ENCODE measurements at regions not wholly inside any gene's neighbourhood (a gene's known extent, or its start where the extent isn't known, plus 50 kb on each side); places are given as distances from the start of the nearest gene placed in this dataset.

- no peak overlapping the region for H3K4me3 ChIP-seq (replicated peaks; ENCODE audit: low read depth, low read length)
- H3K36me3 ChIP-seq (ENCODE audit: control insufficient read depth, insufficient read depth, low read length) = no peaks in the 10 kb centered on the region
- no peaks in the 10 kb centered on the region for H3K27me3 ChIP-seq (replicated peaks; ENCODE audit: control insufficient read depth, insufficient read depth, low read length)
- no peak for DNase-seq (ENCODE audit: extremely low read depth, insufficient read length)
- no peak for TF ChIP-seq CTCF (IDR thresholded peaks at IDR 0.05; ENCODE audit: insufficient read depth, low read length, poor library complexity, severe bottlenecking)
Observed at GRCh38 chr7:84362828-84363227, 168.2 kb upstream of the SEMA3A start.

GRCh38 chr7:84362360-84362759 lies 167.8 kb upstream of the SEMA3A start:
- DNase-seq (ENCODE audit: extremely low read depth, insufficient read length) = no peak
- Histone ChIP-seq H3K27me3 (replicated peaks; ENCODE audit: control insufficient read depth, insufficient read depth, low read length) (no peaks in the 10 kb centered on the region), H3K36me3 (ENCODE audit: control insufficient read depth, insufficient read depth, low read length) (no peaks in the 10 kb centered on the region), H3K4me3 (replicated peaks; ENCODE audit: low read depth, low read length) (no peak overlapping the region)
- TF ChIP-seq CTCF (IDR thresholded peaks at IDR 0.05; ENCODE audit: insufficient read depth, low read length, poor library complexity, severe bottlenecking) = no peak

GRCh38 chr7:84354866-84355265 lies 160.3 kb upstream of the SEMA3A start:
- TF ChIP-seq CTCF (IDR thresholded peaks at IDR 0.05; ENCODE audit: insufficient read depth, low read length, poor library complexity, severe bottlenecking) = no peak
- Histone ChIP-seq H3K36me3 (ENCODE audit: control insufficient read depth, insufficient read depth, low read length) (no peaks in the 10 kb centered on the region), H3K4me3 (replicated peaks; ENCODE audit: low read depth, low read length) (no peak overlapping the region), H3K27me3 (replicated peaks; ENCODE audit: control insufficient read depth, insufficient read depth, low read length) (no peaks in the 10 kb centered on the region)
- DNase-seq (ENCODE audit: extremely low read depth, insufficient read length) = no peak

- no peaks in the 10 kb centered on the region for H3K27me3 ChIP-seq (replicated peaks; ENCODE audit: control insufficient read depth, insufficient read depth, low read length)
- no peak for TF ChIP-seq CTCF (IDR thresholded peaks at IDR 0.05; ENCODE audit: insufficient read depth, low read length, poor library complexity, severe bottlenecking)
- DNase-seq (ENCODE audit: extremely low read depth, insufficient read length) = no peak
- H3K36me3 ChIP-seq (ENCODE audit: control insufficient read depth, insufficient read depth, low read length) = no peaks in the 10 kb centered on the region
- H3K4me3 ChIP-seq (replicated peaks; ENCODE audit: low read depth, low read length) = no peak overlapping the region
Observed at GRCh38 chr7:84354030-84354429, 159.4 kb upstream of the SEMA3A start.

GRCh38 chr7:84339306-84339705 lies 144.7 kb upstream of the SEMA3A start:
- TF ChIP-seq CTCF (IDR thresholded peaks at IDR 0.05; ENCODE audit: insufficient read depth, low read length, poor library complexity, severe bottlenecking) = no peak
- no peaks in the 10 kb centered on the region for H3K27me3 ChIP-seq (replicated peaks; ENCODE audit: control insufficient read depth, insufficient read depth, low read length)
- DNase-seq (ENCODE audit: extremely low read depth, insufficient read length) = no peak
- no peaks in the 10 kb centered on the region for H3K36me3 ChIP-seq (ENCODE audit: control insufficient read depth, insufficient read depth, low read length)
- no peak overlapping the region for H3K4me3 ChIP-seq (replicated peaks; ENCODE audit: low read depth, low read length)

GRCh38 chr7:84337429-84337828 lies 142.8 kb upstream of the SEMA3A start:
- H3K36me3 ChIP-seq (ENCODE audit: control insufficient read depth, insufficient read depth, low read length) = no peaks in the 10 kb centered on the region
- no peak overlapping the region for H3K4me3 ChIP-seq (replicated peaks; ENCODE audit: low read depth, low read length)
- no peak for TF ChIP-seq CTCF (IDR thresholded peaks at IDR 0.05; ENCODE audit: insufficient read depth, low read length, poor library complexity, severe bottlenecking)
- H3K27me3 ChIP-seq (replicated peaks; ENCODE audit: control insufficient read depth, insufficient read depth, low read length) = no peaks in the 10 kb centered on the region
- no peak for DNase-seq (ENCODE audit: extremely low read depth, insufficient read length)
